Endothelial cell of umbilical vein (primary cell): ENCODE measurements at regions not wholly inside any gene's neighbourhood (a gene's known extent, or its start where the extent isn't known, plus 50 kb on each side); places are given as distances from the start of the nearest gene placed in this dataset.

Experiments
- BruUV-seq: library from RNA; stranded (reverse); fragments of 400-500 nt; replicated peaks from 2 replicates; lab custom pipeline; 2021; lab: Mats Ljungman, UMichigan
- CTCF ChIA-PET: fragments of 300-600, 350-600 bp; sonication (Branson Sonifier 250); formaldehyde crosslinking; loops from one replicate; lab custom pipeline; 2021; ENCODE audit warnings: antibody characterized with exemption, inconsistent platforms; lab: Charles Lee
- POLR2A ChIA-PET: fragments of 300-600, 350-600 bp; sonication (Branson Sonifier 250); formaldehyde crosslinking; loops from one replicate; lab custom pipeline; 2021; ENCODE audit warnings: antibody characterized with exemption, inconsistent platforms; lab: Charles Lee
- DNase-seq: peaks from one replicate; pipeline ENCODE4 v3.0.0-alpha.2; 2011; ENCODE audit warnings: low read depth, low spot score
- FAIRE-seq: peaks from 2 replicates; lab custom pipeline; 2011; peaks lifted over from hg19 to GRCh38; lab: Jason Lieb, UNC
- H2AFZ ChIP-seq: 2 replicates; pipeline ENCODE4 v1.6.0; 2012; ENCODE audit warnings: low read depth, low read length, control low read depth, inconsistent platforms
- H3K27ac ChIP-seq: 2 replicates; pipeline ENCODE4 v1.5.1; 2011; ENCODE audit warnings: low read depth, mild to moderate bottlenecking, control low read depth, low read length, moderate library complexity; ENCODE audit not compliant: insufficient read depth
- H3K27me3 ChIP-seq, 2 experiments: 2 replicates each; pipeline versions ENCODE4 v1.6.0 to v1.6.1; 2011; ENCODE audit warnings: low read length in 2 of 2, mixed read lengths in 1 of 2; ENCODE audit not compliant: control insufficient read depth in 2 of 2, insufficient read depth in 2 of 2
- H3K36me3 ChIP-seq, 2 experiments: 2 replicates in 1 of 2; 3 replicates in 1 of 2; pipeline ENCODE4 v1.5.1; 2011; ENCODE audit warnings: low read length in 2 of 2, mild to moderate bottlenecking in 1 of 2, moderate library complexity in 1 of 2; ENCODE audit not compliant: control insufficient read depth in 2 of 2, insufficient read depth in 2 of 2; ENCODE audit errors: extremely low read depth in 1 of 2
- H3K4me1 ChIP-seq: 3 replicates; pipeline ENCODE4 v1.5.1; 2011; ENCODE audit warnings: mild to moderate bottlenecking, low read length; ENCODE audit not compliant: control insufficient read depth, insufficient read depth; ENCODE audit errors: extremely low read depth
- H3K4me2 ChIP-seq: 2 replicates; pipeline ENCODE4 v1.6.1; 2011; ENCODE audit warnings: low read length, control low read depth, mixed read lengths; ENCODE audit not compliant: insufficient read depth
- H3K4me3 ChIP-seq, 3 experiments: fragments of 200-600 bp in 1 of 3; sonication (generic), shearing (Covaris generic) in 1 of 3; replicated peaks in 1 of 3; 2 replicates each; pipeline ENCODE4 v1.5.1; 2011 to 2016; ENCODE audit warnings: control low read depth in 3 of 3, low read length in 3 of 3, mild to moderate bottlenecking in 2 of 3, inconsistent platforms in 1 of 3, low read depth in 1 of 3, moderate library complexity in 1 of 3; ENCODE audit not compliant: insufficient read depth in 1 of 3
- H3K79me2 ChIP-seq: 2 replicates; pipeline ENCODE4 v1.6.0; 2012; ENCODE audit warnings: low read length, inconsistent platforms; ENCODE audit not compliant: control insufficient read depth, insufficient read depth
- H3K9ac ChIP-seq: replicated peaks from 2 replicates; pipeline ENCODE3; 2011; ENCODE audit warnings: low read length, control low read depth; ENCODE audit not compliant: insufficient read depth; ENCODE audit errors: extremely low read depth
- H3K9me1 ChIP-seq: replicated peaks from 3 replicates; pipeline ENCODE4 v1.6.0; 2011; ENCODE audit warnings: mild to moderate bottlenecking, low read length; ENCODE audit not compliant: control insufficient read depth, insufficient read depth; ENCODE audit errors: extremely low read depth
- H3K9me3 ChIP-seq: replicated peaks from 2 replicates; pipeline ENCODE4 v1.5.1; 2012; ENCODE audit warnings: low read length, inconsistent platforms; ENCODE audit not compliant: control insufficient read depth, insufficient read depth
- H4K20me1 ChIP-seq: replicated peaks from 2 replicates; pipeline ENCODE3; 2011; ENCODE audit warnings: mild to moderate bottlenecking, low read length; ENCODE audit not compliant: control insufficient read depth, insufficient read depth; ENCODE audit errors: extremely low read depth
- CTCF ChIP-seq, 2 donors: IDR thresholded peaks; 1 replicate in 1 of 2; 2 replicates in 1 of 2; pipeline ENCODE4 v1.5.1; 2011; ENCODE audit warnings: low read length in 2 of 2, mild to moderate bottlenecking in 2 of 2, moderate library complexity in 2 of 2, control low read depth in 1 of 2, inconsistent platforms in 1 of 2, low read depth in 1 of 2; ENCODE audit not compliant: insufficient read depth in 1 of 2; ENCODE audit errors: extremely low read depth in 1 of 2
- EZH2 ChIP-seq: IDR thresholded peaks from 2 replicates; pipeline ENCODE4 v1.6.1; 2012; ENCODE audit warnings: borderline replicate concordance, low read depth, mild to moderate bottlenecking, moderate library complexity, low read length, inconsistent platforms; ENCODE audit not compliant: severe bottlenecking
- FOS ChIP-seq: IDR thresholded peaks from 2 replicates; pipeline ENCODE4 v1.6.1; 2011; ENCODE audit warnings: mild to moderate bottlenecking, low read length, moderate library complexity, borderline replicate concordance; ENCODE audit not compliant: insufficient read depth
- GATA2 ChIP-seq: IDR thresholded peaks from 2 replicates; pipeline ENCODE4 v1.7.0; 2011; ENCODE audit warnings: low read depth, mild to moderate bottlenecking, moderate library complexity, mixed read lengths, low read length; ENCODE audit not compliant: insufficient read length, insufficient read depth
- JUN ChIP-seq: IDR thresholded peaks from 2 replicates; pipeline ENCODE4 v1.6.1; 2011; ENCODE audit warnings: borderline replicate concordance, low read depth; ENCODE audit not compliant: insufficient read length, insufficient read depth
- MAX ChIP-seq: IDR thresholded peaks from 2 replicates; pipeline ENCODE4 v1.6.1; 2011; ENCODE audit not compliant: insufficient read depth, insufficient read length
- MYC ChIP-seq: IDR thresholded peaks from one replicate; pipeline ENCODE4 v1.6.1; 2011; ENCODE audit warnings: mild to moderate bottlenecking, low read depth, low read length
- POLR2A ChIP-seq: IDR thresholded peaks from 2 replicates; pipeline ENCODE4 v1.6.1; 2012; ENCODE audit warnings: low read depth, mild to moderate bottlenecking, control low read depth, low read length
- POLR2AphosphoS5 ChIP-seq: IDR thresholded peaks from 2 replicates; pipeline ENCODE4 v1.6.1; 2012; ENCODE audit warnings: low read depth, mild to moderate bottlenecking, control low read depth, low read length, moderate library complexity; ENCODE audit not compliant: insufficient read depth
- dilution Hi-C: fragments of 300-500 bp; cut with MboI; formaldehyde crosslinking; loops from one replicate; pipeline ENCODE4 v1.15.0; 2019; ENCODE audit warnings: low sequenced_read_pairs; ENCODE audit not compliant: extremely low pct_ligation_motif_present
- intact Hi-C: fragments of 100-400 bp; cut with micrococcal nuclease; formaldehyde crosslinking; loops from one replicate; pipeline ENCODE4 v1.10.0; 2022

GRCh38 chr11:16536513-16536912 is 180.2 kb upstream of the SOX6 start:
- no TSS peak for BruUV-seq
- Histone ChIP-seq H3K4me1 (no peaks in the 10 kb centered on the region), H3K4me3 (no peak overlapping the region), H4K20me1 (no peaks in the 10 kb centered on the region), H3K9me1 (no peaks in the 10 kb centered on the region), H3K36me3 (no peaks in the 10 kb centered on the region), H2AFZ (no peak overlapping the region), H3K27ac (no peak overlapping the region), H3K27me3 (no peaks in the 10 kb centered on the region), H3K79me2 (no peaks in the 10 kb centered on the region), H3K9ac (no peak overlapping the region), H3K9me3 (no peaks in the 10 kb centered on the region), H3K4me2 (no peak overlapping the region)
- intact Hi-C loops (no loop called here), dilution Hi-C loops (no loop called here)
- TF ChIP-seq GATA2, result no peak
- TF ChIP-seq EZH2, result no peak
- no peak for TF ChIP-seq POLR2AphosphoS5
- no peak for TF ChIP-seq MAX
- no peak for TF ChIP-seq POLR2A
- TF ChIP-seq FOS, result no peak
- TF ChIP-seq JUN, result no peak
- no peak for TF ChIP-seq CTCF (IDR thresholded peaks at IDR 0.05; ENCODE audit: extremely low read depth in 1 of 2, insufficient read depth in 1 of 2, low read depth in 1 of 2, low read length in 2 of 2)
- no peak for TF ChIP-seq MYC
- CTCF ChIA-PET, result no interaction called here
- FAIRE-seq, result no peak
- no peak for DNase-seq
- POLR2A ChIA-PET, result no interaction called here
